Keratinocyte (primary cell): ENCODE measurements at regions not wholly inside any gene's neighbourhood (a gene's known extent, or its start where the extent isn't known, plus 50 kb on each side); places are given as distances from the start of the nearest gene placed in this dataset.

ENCODE experiments used
- CTCF ChIP-seq, 3 experiments: IDR thresholded peaks in 1 of 3; conservative IDR thresholded peaks in 1 of 3; optimal IDR thresholded peaks in 1 of 3; 2 replicates in 2 of 3; 3 replicates in 1 of 3; pipeline versions ENCODE3 to v1.5.1; 2011; ENCODE audit warnings: low read length in 3 of 3, mild to moderate bottlenecking in 3 of 3, moderate library complexity in 2 of 3, control low read depth in 1 of 3, inconsistent platforms in 1 of 3; ENCODE audit not compliant: insufficient read depth in 2 of 3; ENCODE audit errors: extremely low read depth in 1 of 3
- EZH2 ChIP-seq: IDR thresholded peaks from one replicate; pipeline ENCODE4 v1.6.1; 2012; ENCODE audit warnings: inconsistent platforms, mild to moderate bottlenecking, low read length, moderate library complexity

- TF ChIP-seq CTCF (optimal IDR thresholded peaks at IDR 0.05 in 1 of 3, IDR thresholded peaks at IDR 0.05 in 1 of 3, conservative IDR thresholded peaks at IDR 0.05 in 1 of 3; ENCODE audit: extremely low read depth in 1 of 3, insufficient read depth in 2 of 3, low read length in 3 of 3) (no peak), EZH2 (no peak)
Measured at GRCh38 chr9:93896093-93896492, 59.1 kb downstream of the BARX1 start.
